K562 (cell line): ENCODE measurements at regions not wholly inside any gene's neighbourhood (a gene's known extent, or its start where the extent isn't known, plus 50 kb on each side); places are given as distances from the start of the nearest gene placed in this dataset.

Experiments used
- ATAC-seq: fragments of 200-7000 bp; cut with Tn5 transposase; 3 replicates; pipeline ENCODE4 v1.9.1; 2020; ENCODE audit warnings: moderate library complexity
- BruUV-seq: library from RNA; stranded (reverse); fragments of 400-500 nt; replicated peaks from 2 replicates; lab custom pipeline; 2021; lab: Mats Ljungman, UMichigan
- CTCF ChIA-PET: fragments of 300-600 bp; formaldehyde crosslinking; extraction: SDS; loops from one replicate; lab custom pipeline; 2021; ENCODE audit warnings: low intra/inter-chr PET ratio; lab: Yijun Ruan, JAX
- POLR2A ChIA-PET: fragments of 300-600, 350-650 bp; sonication (Branson Sonifier 250); formaldehyde crosslinking; extraction: SDS; loops from one replicate; lab custom pipeline; 2021; ENCODE audit warnings: antibody characterized with exemption, inconsistent platforms; lab: Yijun Ruan, JAX
- DNase-seq, 4 experiments: peaks; one replicate each; pipeline versions ENCODE4 v3.0.0 to v3.0.0-alpha.2; 2011 to 2018; ENCODE audit warnings: low spot score in 3 of 4, mixed read lengths in 3 of 4; ENCODE audit errors: extremely low read depth in 1 of 4
- FAIRE-seq: peaks from 2 replicates; lab custom pipeline; 2011; peaks lifted over from hg19 to GRCh38; lab: Jason Lieb, UNC
- H2AFZ ChIP-seq: 2 replicates; pipeline ENCODE4 v1.6.0; 2011; ENCODE audit warnings: low read depth, low read length, control low read depth, inconsistent platforms
- H3K27ac ChIP-seq: fragments of 200-600 bp; 3 replicates; pipeline ENCODE4 v1.8.0; 2011; ENCODE audit warnings: low read depth, mild to moderate bottlenecking, control low read depth, inconsistent platforms, low read length, moderate library complexity, mixed read lengths; ENCODE audit errors: extremely low read depth
- H3K27me3 ChIP-seq, 2 experiments: fragments of 300-600 bp in 1 of 2; 2 replicates in 1 of 2; 3 replicates in 1 of 2; pipeline versions ENCODE4 v1.6.0 to v1.8.0; 2011; ENCODE audit warnings: inconsistent platforms in 2 of 2, low read length in 2 of 2, mild to moderate bottlenecking in 1 of 2, mixed read lengths in 1 of 2, moderate library complexity in 1 of 2; ENCODE audit not compliant: control insufficient read depth in 2 of 2, insufficient read depth in 2 of 2
- H3K36me3 ChIP-seq: fragments of 300-600 bp; 3 replicates; pipeline ENCODE4 v1.8.0; 2011; ENCODE audit warnings: mild to moderate bottlenecking, low read length, inconsistent platforms; ENCODE audit not compliant: control insufficient read depth, insufficient read depth
- H3K4me1 ChIP-seq, 2 experiments: fragments of 200-600 bp in 1 of 2; replicated peaks in 1 of 2; 2 replicates in 1 of 2; 3 replicates in 1 of 2; pipeline versions ENCODE4 v1.5.1 to v1.8.0; 2011; ENCODE audit warnings: inconsistent platforms in 2 of 2, low read length in 2 of 2, mild to moderate bottlenecking in 1 of 2, mixed read lengths in 1 of 2, moderate library complexity in 1 of 2; ENCODE audit not compliant: control insufficient read depth in 2 of 2, insufficient read depth in 2 of 2
- H3K4me2 ChIP-seq: 2 replicates; pipeline ENCODE4 v1.6.1; 2011; ENCODE audit warnings: low read length, control low read depth, inconsistent platforms, mixed read lengths; ENCODE audit not compliant: insufficient read depth
- H3K4me3 ChIP-seq: fragments of 200-600 bp; sonication (generic), shearing (Covaris generic); 2 replicates; pipeline ENCODE4 v1.5.1; 2016; ENCODE audit warnings: control low read depth, inconsistent platforms
- H3K79me2 ChIP-seq: fragments of 200-600 bp; 3 replicates; pipeline ENCODE4 v1.8.0; 2011; ENCODE audit warnings: low read length, inconsistent platforms; ENCODE audit not compliant: control insufficient read depth, insufficient read depth
- H3K9ac ChIP-seq, 2 experiments: 2 replicates each; pipeline versions ENCODE4 v1.6.0 to v1.6.1; 2011; ENCODE audit warnings: low read depth in 2 of 2, low read length in 2 of 2, control low read depth in 1 of 2, inconsistent platforms in 1 of 2, mild to moderate bottlenecking in 1 of 2, mixed read lengths in 1 of 2; ENCODE audit not compliant: insufficient read depth in 1 of 2
- H3K9me1 ChIP-seq: one replicate; pipeline ENCODE4 v1.6.0; 2011; ENCODE audit warnings: inconsistent platforms, mild to moderate bottlenecking, low read length, moderate library complexity; ENCODE audit not compliant: control insufficient read depth, insufficient read depth
- H3K9me3 ChIP-seq: replicated peaks from 2 replicates; pipeline ENCODE4 v1.5.1; 2011; ENCODE audit warnings: low read depth, low read length, inconsistent platforms; ENCODE audit not compliant: control insufficient read depth, insufficient read depth
- H4K20me1 ChIP-seq: replicated peaks from 2 replicates; pipeline ENCODE4 v1.6.1; 2011; ENCODE audit warnings: low read length, inconsistent platforms, mixed read lengths; ENCODE audit not compliant: control insufficient read depth, insufficient read depth
- CHD4 ChIP-seq: fragments of 200-600 bp; sonication (generic); IDR thresholded peaks from 3 replicates; pipeline ENCODE4 v1.6.1; 2012; ENCODE audit warnings: low read depth, mild to moderate bottlenecking, mixed read lengths, low read length, inconsistent platforms; ENCODE audit not compliant: insufficient read depth, insufficient replicate concordance, poor library complexity, severe bottlenecking
- CREM ChIP-seq: IDR thresholded peaks from 2 replicates; pipeline ENCODE4 v1.6.1; 2014; ENCODE audit warnings: antibody characterized with exemption, low read depth
- DACH1 ChIP-seq: fragments of 450-650 bp; IDR thresholded peaks from 2 replicates; pipeline ENCODE4 v1.6.1; 2018; ENCODE audit not compliant: partially characterized antibody
- GTF2F1 ChIP-seq: IDR thresholded peaks from 2 replicates; pipeline ENCODE4 v1.6.1; 2011; ENCODE audit warnings: low read depth, low read length, improper control_type of control experiment
- HDAC1 ChIP-seq, 2 experiments: fragments of 450-650 bp; IDR thresholded peaks; 2 replicates each; pipeline ENCODE4 v1.6.1; 2016 to 2017; ENCODE audit warnings: inconsistent platforms in 1 of 2, mild to moderate bottlenecking in 1 of 2, moderate library complexity in 1 of 2
- HDGF ChIP-seq: fragments of 450-650 bp; IDR thresholded peaks from 2 replicates; pipeline ENCODE4 v1.6.1; 2016
- MED1 ChIP-seq: sonication (generic); formaldehyde crosslinking; IDR thresholded peaks from 2 replicates; pipeline ENCODE4 v1.8.1; 2023; ENCODE audit warnings: missing genetic modification reagents, borderline replicate concordance
- NCOA6 ChIP-seq: fragments of 450-650 bp; IDR thresholded peaks from 2 replicates; pipeline ENCODE4 v1.6.1; 2017; ENCODE audit warnings: mild to moderate bottlenecking
- SNRNP70 ChIP-seq: fragments of 200-400 bp; formaldehyde crosslinking; optimal IDR thresholded peaks from 2 replicates; pipeline ENCODE3; 2017; ENCODE audit warnings: low read depth, low read length
- TGIF2 ChIP-seq: sonication (generic); formaldehyde crosslinking; IDR thresholded peaks from 2 replicates; pipeline ENCODE4 v1.8.1; 2022; ENCODE audit warnings: mild to moderate bottlenecking, missing genetic modification reagents, moderate library complexity
- XRCC5 ChIP-seq: fragments of 200-400 bp; formaldehyde crosslinking; IDR thresholded peaks from 2 replicates; pipeline ENCODE4 v1.6.1; 2017; ENCODE audit warnings: low read depth, mild to moderate bottlenecking, low read length
- ZNF24 ChIP-seq: fragments of 450-650 bp; IDR thresholded peaks from 2 replicates; pipeline ENCODE4 v1.6.1; 2016
- ZNF384 ChIP-seq: IDR thresholded peaks from 2 replicates; pipeline ENCODE4 v1.6.1; 2012; ENCODE audit warnings: low read depth, low read length, improper control_type of control experiment
- ZNF589 ChIP-seq: fragments of 200-800 bp; sonication (Bioruptor generic); IDR thresholded peaks from 2 replicates; pipeline ENCODE4 v1.6.1; 2016; ENCODE audit warnings: low read depth, missing genetic modification characterization, missing compliant biosample characterization
- WGBS: fragments of 100-300 bp; shearing (Covaris generic); methylation state at CpG from one replicate; pipeline ENCODE4 v1.1.6; 2016; ENCODE audit warnings: low coverage, mixed read lengths; ENCODE audit not compliant: insufficient coverage; ENCODE audit errors: missing lambda C conversion rate; 5-methylcytosine and 5-hydroxymethylcytosine counted together
- in situ Hi-C: fragments of 300-500 bp; cut with MboI; formaldehyde crosslinking; loops from 4 replicates; pipeline ENCODE4 v1.15.0; 2018; ENCODE audit warnings: inconsistent platforms, mixed read lengths
- intact Hi-C: fragments of 100-400 bp; cut with micrococcal nuclease; formaldehyde crosslinking; loops from 2 replicates; pipeline ENCODE4 v1.14.2; 2022

DNA sequence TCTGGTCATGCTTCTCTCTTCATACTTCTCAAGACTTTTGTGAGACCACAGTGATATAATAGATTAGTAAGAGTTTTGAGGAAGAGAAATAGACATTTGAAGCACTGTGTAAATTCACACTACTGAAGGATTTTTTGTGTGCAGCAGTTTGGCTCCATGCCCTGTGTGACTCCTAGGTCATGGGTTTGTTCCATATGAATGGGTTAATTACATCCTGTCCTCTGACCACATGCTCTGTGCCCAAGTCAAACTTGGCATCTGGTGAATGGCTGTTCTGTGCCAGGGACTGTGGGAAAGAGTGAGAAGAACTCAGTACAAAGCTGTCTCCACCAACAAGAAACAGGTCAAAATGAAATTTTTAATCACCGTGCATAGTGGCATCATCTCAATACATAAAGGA is 304.0 kb downstream of the LNPK start:
- CTCF ChIA-PET = no interaction called here
- H3K4me1 ChIP-seq = no peaks in the 10 kb centered on the region
- no TSS peak for BruUV-seq
- no peaks in the 10 kb centered on the region for H4K20me1 ChIP-seq
- WGBS = 5% methylated on average over 1 of the region's 1 CpG
- H3K9me1 ChIP-seq = no peaks in the 10 kb centered on the region
- ATAC-seq = no peak
- H3K27ac ChIP-seq = no peak overlapping the region
- no peak overlapping the region for H2AFZ ChIP-seq
- intact Hi-C loops = loop anchor here (10.0 kb wide), 1 partner anchor 177 kb away; no protein-coding TSS in a partner anchor
- no peak overlapping the region for H3K4me3 ChIP-seq
- no peak for FAIRE-seq
- H3K79me2 ChIP-seq = no peaks in the 10 kb centered on the region
- no peak for DNase-seq
- POLR2A ChIA-PET = interaction anchor here (0.6 to 0.8 kb wide), 2 partner anchors 12 to 152 kb away, joined by 3 read pairs; no protein-coding TSS in a partner anchor
- H3K9ac ChIP-seq = no peak overlapping the region
- H3K4me2 ChIP-seq = no peak overlapping the region
- no peaks in the 10 kb centered on the region; a peak in 2 of 5 replicates for H3K27me3 ChIP-seq
- H3K36me3 ChIP-seq = no peaks in the 10 kb centered on the region
- TF ChIP-seq SNRNP70 (no peak), CHD4 (no peak), XRCC5 (no peak), NCOA6 (no peak), GTF2F1 (no peak), ZNF384 (no peak), DACH1 (no peak), TGIF2 (no peak), HDAC1 (IDR thresholded peaks at IDR 0.05) (no peak), HDGF (no peak), MED1 (CRISPR knock-in tag) (no peak), CREM (no peak), ZNF24 (no peak), ZNF589 (CRISPR knock-in tag) (no peak)
- TF ChIP-seq, all 486 proteins: peak for 0
- H3K9me3 ChIP-seq = no peaks in the 10 kb centered on the region
- in situ Hi-C loops = no loop called here
